ENCODE measurements at regions not wholly inside any gene's neighbourhood (a gene's known extent, or its start where the extent isn't known, plus 50 kb on each side); places are given as distances from the start of the nearest gene placed in this dataset.

DNA sequence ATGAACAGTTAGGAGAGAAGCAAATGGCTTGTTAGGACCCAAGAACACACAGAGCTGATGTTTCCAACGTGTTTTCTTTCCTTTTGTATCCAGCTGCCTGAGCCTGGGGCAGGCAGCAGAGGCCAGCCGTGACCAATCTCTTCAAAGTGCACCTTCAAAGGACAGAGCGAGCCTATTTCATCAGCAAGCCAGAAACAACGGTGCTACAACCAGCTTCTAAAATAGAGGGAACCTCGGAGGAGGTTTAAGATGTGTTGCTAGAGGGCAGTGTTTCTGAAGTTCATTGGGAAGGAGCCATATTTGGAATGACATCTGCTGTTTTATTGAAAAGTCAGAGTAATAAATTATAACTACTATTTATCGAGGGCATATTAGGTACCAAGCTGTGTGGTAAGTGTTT lies 56.2 kb upstream of the RFC3 start:
- no peak overlapping the region for H3K4me2 ChIP-seq (ENCODE audit: low read depth, low read length)
- H3K4me1 ChIP-seq (ENCODE audit: low read length) = no peaks in the 10 kb centered on the region
- no peak overlapping the region for H3K9ac ChIP-seq (ENCODE audit: low read length)
- no peak overlapping the region for H3K27ac ChIP-seq (ENCODE audit: low read length)
- no peaks in the 10 kb centered on the region for H3F3A ChIP-seq (ENCODE audit: insufficient read depth, low read length)
- no peaks in the 10 kb centered on the region for H3K9me3 ChIP-seq (replicated peaks; ENCODE audit: insufficient read depth, low read length)
- DNase-seq = no peak
- no peaks in the 10 kb centered on the region for H4K20me1 ChIP-seq (ENCODE audit: insufficient read depth, low read length)
- no peaks in the 10 kb centered on the region for H3K9me2 ChIP-seq (replicated peaks; ENCODE audit: insufficient read depth, low read length)
- no peaks in the 10 kb centered on the region for H3K27me3 ChIP-seq (replicated peaks; ENCODE audit: insufficient read depth, low read length)
- H3K36me3 ChIP-seq (replicated peaks; ENCODE audit: insufficient read depth, low read length) = no peaks in the 10 kb centered on the region
- H2AFZ ChIP-seq (ENCODE audit: low read length) = no peak overlapping the region
- H3K79me2 ChIP-seq (ENCODE audit: low read length) = no peaks in the 10 kb centered on the region
- H3K4me3 ChIP-seq (ENCODE audit: low read length) = no peak overlapping the region
- TF ChIP-seq EZH2 (optimal IDR thresholded peaks at IDR 0.05; ENCODE audit: low read depth, low read length) = no peak
- no peak for TF ChIP-seq EZH2phosphoT487 (IDR thresholded peaks at IDR 0.05; ENCODE audit: low read length)
- TF ChIP-seq, protein P1, sequence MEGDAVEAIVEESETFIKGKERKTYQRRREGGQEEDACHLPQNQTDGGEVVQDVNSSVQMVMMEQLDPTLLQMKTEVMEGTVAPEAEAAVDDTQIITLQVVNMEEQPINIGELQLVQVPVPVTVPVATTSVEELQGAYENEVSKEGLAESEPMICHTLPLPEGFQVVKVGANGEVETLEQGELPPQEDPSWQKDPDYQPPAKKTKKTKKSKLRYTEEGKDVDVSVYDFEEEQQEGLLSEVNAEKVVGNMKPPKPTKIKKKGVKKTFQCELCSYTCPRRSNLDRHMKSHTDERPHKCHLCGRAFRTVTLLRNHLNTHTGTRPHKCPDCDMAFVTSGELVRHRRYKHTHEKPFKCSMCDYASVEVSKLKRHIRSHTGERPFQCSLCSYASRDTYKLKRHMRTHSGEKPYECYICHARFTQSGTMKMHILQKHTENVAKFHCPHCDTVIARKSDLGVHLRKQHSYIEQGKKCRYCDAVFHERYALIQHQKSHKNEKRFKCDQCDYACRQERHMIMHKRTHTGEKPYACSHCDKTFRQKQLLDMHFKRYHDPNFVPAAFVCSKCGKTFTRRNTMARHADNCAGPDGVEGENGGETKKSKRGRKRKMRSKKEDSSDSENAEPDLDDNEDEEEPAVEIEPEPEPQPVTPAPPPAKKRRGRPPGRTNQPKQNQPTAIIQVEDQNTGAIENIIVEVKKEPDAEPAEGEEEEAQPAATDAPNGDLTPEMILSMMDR (IDR thresholded peaks at IDR 0.05; ENCODE audit: low read length) = no peak

DNA sequence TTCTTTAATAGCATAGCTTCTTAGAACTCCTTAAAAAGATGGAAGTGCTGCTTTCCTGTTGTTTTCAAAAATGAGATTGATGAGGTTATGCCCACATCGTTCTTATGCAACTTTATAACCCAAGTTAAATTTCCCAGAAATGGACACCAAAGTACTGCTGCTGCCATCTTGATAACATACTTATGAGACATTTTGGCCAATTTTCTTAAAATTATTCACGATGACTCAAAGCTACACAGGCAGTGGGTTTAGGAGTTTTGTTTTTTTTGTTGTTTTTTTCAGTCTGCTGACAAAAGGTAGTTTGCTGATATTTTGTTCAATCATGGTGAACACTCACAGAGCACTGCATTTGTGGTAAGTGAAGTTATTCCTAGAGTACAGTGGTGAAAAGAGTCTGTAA lies 54.9 kb upstream of the RFC3 start:
- H3K27ac ChIP-seq (ENCODE audit: low read length) = no peak overlapping the region
- H3K4me2 ChIP-seq (ENCODE audit: low read depth, low read length) = no peak overlapping the region
- H3K4me1 ChIP-seq (ENCODE audit: low read length) = no peaks in the 10 kb centered on the region

DNA sequence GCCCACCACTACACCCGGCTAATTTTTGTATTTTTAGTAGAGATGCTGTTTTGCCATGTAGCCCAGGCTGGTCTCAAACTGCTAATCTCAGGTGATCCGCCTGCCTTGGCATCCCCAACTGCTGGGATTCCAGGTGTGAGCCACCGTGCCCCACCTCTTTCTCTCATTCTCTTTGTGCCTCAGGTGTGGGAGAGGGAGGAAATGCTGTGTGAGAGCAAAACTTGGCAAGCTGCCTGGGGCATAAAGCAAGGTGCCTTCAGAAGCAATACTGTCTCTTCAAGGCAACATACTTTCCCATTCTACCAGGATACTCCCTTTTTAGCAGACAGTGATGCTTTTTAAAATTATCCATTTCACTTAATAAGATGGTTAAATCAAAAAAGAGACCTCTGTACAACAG lies 53.2 kb upstream of the RFC3 start:
- no peaks in the 10 kb centered on the region for H3K36me3 ChIP-seq (replicated peaks; ENCODE audit: insufficient read depth, low read length)
- H3K27me3 ChIP-seq (replicated peaks; ENCODE audit: insufficient read depth, low read length) = no peaks in the 10 kb centered on the region
- no peaks in the 10 kb centered on the region for H4K20me1 ChIP-seq (ENCODE audit: insufficient read depth, low read length)
- H3K9ac ChIP-seq (ENCODE audit: low read length) = no peak overlapping the region
- no peak for DNase-seq
- H3K79me2 ChIP-seq (ENCODE audit: low read length) = no peaks in the 10 kb centered on the region
- TF ChIP-seq, protein P1 (IDR thresholded peaks at IDR 0.05; ENCODE audit: low read length) = no peak
- no peak for TF ChIP-seq EZH2phosphoT487 (IDR thresholded peaks at IDR 0.05; ENCODE audit: low read length)
- no peak for TF ChIP-seq EZH2 (optimal IDR thresholded peaks at IDR 0.05; ENCODE audit: low read depth, low read length)
- no peaks in the 10 kb centered on the region for H3F3A ChIP-seq (ENCODE audit: insufficient read depth, low read length)
- H3K4me1 ChIP-seq (ENCODE audit: low read length) = no peaks in the 10 kb centered on the region
- no peak overlapping the region for H3K4me2 ChIP-seq (ENCODE audit: low read depth, low read length)
- no peak overlapping the region for H2AFZ ChIP-seq (ENCODE audit: low read length)
- no peak overlapping the region for H3K27ac ChIP-seq (ENCODE audit: low read length)
- no peaks in the 10 kb centered on the region for H3K9me3 ChIP-seq (replicated peaks; ENCODE audit: insufficient read depth, low read length)
- no peak overlapping the region for H3K4me3 ChIP-seq (ENCODE audit: low read length)
- H3K9me2 ChIP-seq (replicated peaks; ENCODE audit: insufficient read depth, low read length) = no peaks in the 10 kb centered on the region

More for the DNA sequence above, 54.9 kb upstream of the RFC3 start:
- H4K20me1 ChIP-seq (ENCODE audit: insufficient read depth, low read length) = no peaks in the 10 kb centered on the region
- H3K79me2 ChIP-seq (ENCODE audit: low read length) = no peaks in the 10 kb centered on the region
- no peak overlapping the region for H2AFZ ChIP-seq (ENCODE audit: low read length)
- no peak overlapping the region for H3K4me3 ChIP-seq (ENCODE audit: low read length)
- no peaks in the 10 kb centered on the region for H3K9me3 ChIP-seq (replicated peaks; ENCODE audit: insufficient read depth, low read length)
- no peaks in the 10 kb centered on the region for H3K27me3 ChIP-seq (replicated peaks; ENCODE audit: insufficient read depth, low read length)
- no peaks in the 10 kb centered on the region for H3F3A ChIP-seq (ENCODE audit: insufficient read depth, low read length)
- H3K36me3 ChIP-seq (replicated peaks; ENCODE audit: insufficient read depth, low read length) = no peaks in the 10 kb centered on the region
- DNase-seq = no peak
- no peak overlapping the region for H3K9ac ChIP-seq (ENCODE audit: low read length)
- TF ChIP-seq, protein P1 (IDR thresholded peaks at IDR 0.05; ENCODE audit: low read length) = no peak
- TF ChIP-seq EZH2 (optimal IDR thresholded peaks at IDR 0.05; ENCODE audit: low read depth, low read length) (no peak), EZH2phosphoT487 (IDR thresholded peaks at IDR 0.05; ENCODE audit: low read length) (no peak)
- H3K9me2 ChIP-seq (replicated peaks; ENCODE audit: insufficient read depth, low read length) = no peaks in the 10 kb centered on the region
